SK-N-SH (cell line): ENCODE measurements at regions not wholly inside any gene's neighbourhood (a gene's known extent, or its start where the extent isn't known, plus 50 kb on each side); places are given as distances from the start of the nearest gene placed in this dataset.

ENCODE experiments used
- CTCF ChIA-PET: fragments of 300-600, 350-600 bp; formaldehyde crosslinking; extraction: SDS; loops from one replicate; lab custom pipeline; 2021; lab: Yijun Ruan, JAX
- POLR2A ChIA-PET: fragments of 350-600 bp; sonication (Branson Sonifier 250); formaldehyde crosslinking; extraction: SDS; loops from one replicate; lab custom pipeline; 2020; ENCODE audit warnings: antibody characterized with exemption, inconsistent platforms; lab: Yijun Ruan, JAX
- DNase-seq: peaks from one replicate; pipeline ENCODE4 v3.0.0; 2012
- H2AFZ ChIP-seq: fragments of 200-600 bp; sonication (generic); 2 replicates; pipeline ENCODE4 v1.8.1; 2016; ENCODE audit warnings: antibody characterized with exemption, mild to moderate bottlenecking, low read depth
- H3F3A ChIP-seq: fragments of 200-600 bp; sonication (generic); replicated peaks from 2 replicates; pipeline ENCODE3; 2016; ENCODE audit warnings: antibody characterized with exemption, mild to moderate bottlenecking; ENCODE audit not compliant: insufficient read depth
- H3K27ac ChIP-seq, 2 experiments: fragments of 200-500 bp in 1 of 2; fragments of 200-600 bp in 1 of 2; sonication (Bioruptor generic) in 1 of 2; sonication (generic), shearing (Covaris generic) in 1 of 2; 2 replicates each; pipeline versions ENCODE4 v1.5.1 to v1.6.1; 2014 to 2016; ENCODE audit warnings: low read depth in 2 of 2, inconsistent platforms in 1 of 2, low read length in 1 of 2, mild to moderate bottlenecking in 1 of 2, mixed read lengths in 1 of 2
- H3K27me3 ChIP-seq: fragments of 200-600 bp; sonication (generic), shearing (Covaris generic); 2 replicates; pipeline ENCODE4 v1.6.1; 2016; ENCODE audit warnings: mixed run types; ENCODE audit not compliant: insufficient read depth
- H3K36me3 ChIP-seq, 2 experiments: fragments of 200-500 bp in 1 of 2; fragments of 200-600 bp in 1 of 2; sonication (Bioruptor generic) in 1 of 2; sonication (generic) in 1 of 2; replicated peaks in 1 of 2; 2 replicates each; pipeline versions ENCODE3 to v1.5.1; 2014 to 2016; ENCODE audit warnings: low read length in 1 of 2, mild to moderate bottlenecking in 1 of 2; ENCODE audit not compliant: insufficient read depth in 2 of 2, control insufficient read depth in 1 of 2
- H3K4me1 ChIP-seq, 2 experiments: fragments of 200-500 bp in 1 of 2; fragments of 200-600 bp in 1 of 2; sonication (Bioruptor generic) in 1 of 2; sonication (generic), shearing (Covaris generic) in 1 of 2; 2 replicates each; pipeline versions ENCODE4 v1.5.1 to v1.6.1; 2014 to 2016; ENCODE audit warnings: low read depth in 1 of 2, low read length in 1 of 2, mixed run types in 1 of 2; ENCODE audit not compliant: insufficient read depth in 2 of 2, control insufficient read depth in 1 of 2
- H3K4me2 ChIP-seq: fragments of 200-600 bp; sonication (generic), shearing (Covaris generic); 2 replicates; pipeline ENCODE4 v1.6.1; 2017; ENCODE audit warnings: mixed run types
- H3K4me3 ChIP-seq, 2 experiments: fragments of 200-500 bp in 1 of 2; fragments of 200-600 bp in 1 of 2; sonication (Bioruptor generic) in 1 of 2; sonication (generic), shearing (Covaris generic) in 1 of 2; 2 replicates each; pipeline versions ENCODE4 v1.5.1 to v1.8.1; 2014 to 2016; ENCODE audit warnings: low read depth in 2 of 2, inconsistent platforms in 1 of 2, low read length in 1 of 2, mild to moderate bottlenecking in 1 of 2, mixed read lengths in 1 of 2, moderate library complexity in 1 of 2
- H3K79me2 ChIP-seq: fragments of 200-600 bp; sonication (generic); 2 replicates; pipeline ENCODE4 v1.8.1; 2017; ENCODE audit warnings: mild to moderate bottlenecking; ENCODE audit not compliant: insufficient read depth
- H3K9ac ChIP-seq: fragments of 200-600 bp; sonication (generic); 2 replicates; pipeline ENCODE4 v1.6.1; 2017; ENCODE audit warnings: mixed run types
- H3K9me2 ChIP-seq: fragments of 200-600 bp; sonication (generic); 2 replicates; pipeline ENCODE4 v1.6.1; 2017; ENCODE audit warnings: mixed run types
- H3K9me3 ChIP-seq: fragments of 200-600 bp; sonication (generic); 2 replicates; pipeline ENCODE4 v1.6.1; 2017; ENCODE audit warnings: mixed run types, mild to moderate bottlenecking, moderate library complexity
- H4K20me1 ChIP-seq: fragments of 200-600 bp; sonication (generic); 2 replicates; pipeline ENCODE4 v1.6.1; 2017; ENCODE audit warnings: mild to moderate bottlenecking, mixed run types; ENCODE audit not compliant: insufficient read depth
- CHD2 ChIP-seq: fragments of 150-350 bp; IDR thresholded peaks from 2 replicates; pipeline ENCODE4 v1.6.1; 2018; ENCODE audit warnings: low read length; ENCODE audit not compliant: partially characterized antibody
- EP300 ChIP-seq, 2 experiments: IDR thresholded peaks; 2 replicates each; pipeline versions ENCODE4 v1.4.0 to v1.6.1; 2012; ENCODE audit warnings: borderline replicate concordance in 1 of 2, low read depth in 1 of 2, low read length in 1 of 2
- EZH2phosphoT487 ChIP-seq: fragments of 200-600 bp; sonication (generic); IDR thresholded peaks from 2 replicates; pipeline ENCODE4 v1.6.1; 2017; ENCODE audit warnings: low read depth, mixed run types, mild to moderate bottlenecking, antibody characterized with exemption, moderate library complexity, borderline replicate concordance
- FOXJ3 ChIP-seq: sonication (generic); formaldehyde crosslinking; IDR thresholded peaks from 2 replicates; pipeline ENCODE4 v1.5.1; 2020; ENCODE audit warnings: mild to moderate bottlenecking, missing genetic modification reagents
- GABPA ChIP-seq: IDR thresholded peaks from 2 replicates; pipeline ENCODE4 v1.4.0; 2012; ENCODE audit warnings: low read depth, mild to moderate bottlenecking
- GATA2 ChIP-seq: sonication (generic); formaldehyde crosslinking; IDR thresholded peaks from 2 replicates; pipeline ENCODE4 v1.5.0; 2020; ENCODE audit warnings: mild to moderate bottlenecking, missing genetic modification reagents
- MAX ChIP-seq: IDR thresholded peaks from 2 replicates; pipeline ENCODE4 v1.4.0; 2012; ENCODE audit warnings: low read depth
- MXI1 ChIP-seq: IDR thresholded peaks from 2 replicates; pipeline ENCODE4 v1.6.1; 2012; ENCODE audit warnings: mild to moderate bottlenecking, low read depth, low read length, improper control_type of control experiment
- NFIC ChIP-seq: IDR thresholded peaks from 2 replicates; pipeline ENCODE4 v1.4.0; 2012; ENCODE audit warnings: borderline replicate concordance
- NRF1 ChIP-seq: IDR thresholded peaks from 2 replicates; pipeline ENCODE4 v1.6.1; 2012; ENCODE audit warnings: low read depth, mild to moderate bottlenecking, low read length
- POLR2AphosphoS5 ChIP-seq: IDR thresholded peaks from 2 replicates; pipeline ENCODE4 v1.6.1; 2012; ENCODE audit warnings: low read depth, low read length
- RAD21 ChIP-seq: IDR thresholded peaks from 2 replicates; pipeline ENCODE4 v1.6.1; 2012; ENCODE audit warnings: mild to moderate bottlenecking, low read length
- RCOR1 ChIP-seq: fragments of 150-350 bp; IDR thresholded peaks from 2 replicates; pipeline ENCODE4 v1.6.1; 2017; ENCODE audit warnings: antibody characterized with exemption, low read length
- REST ChIP-seq: IDR thresholded peaks from 2 replicates; pipeline ENCODE4 v1.6.1; 2012; ENCODE audit warnings: mild to moderate bottlenecking, low read depth, low read length, moderate library complexity
- RXRA ChIP-seq: IDR thresholded peaks from 2 replicates; pipeline ENCODE4 v1.4.0; 2012; ENCODE audit warnings: low read depth, mild to moderate bottlenecking, borderline replicate concordance
- SIN3A ChIP-seq: IDR thresholded peaks from 2 replicates; pipeline ENCODE4 v1.6.1; 2012; ENCODE audit warnings: low read depth, mild to moderate bottlenecking, low read length, moderate library complexity, borderline replicate concordance
- SMC3 ChIP-seq: IDR thresholded peaks from 2 replicates; pipeline ENCODE4 v1.6.1; 2012; ENCODE audit warnings: low read depth, low read length, improper control_type of control experiment
- USF1 ChIP-seq: IDR thresholded peaks from 2 replicates; pipeline ENCODE4 v1.4.0; 2012; ENCODE audit warnings: low read depth, borderline replicate concordance
- YY1 ChIP-seq: IDR thresholded peaks from 2 replicates; pipeline ENCODE4 v1.4.0; 2012; ENCODE audit warnings: low read depth, mild to moderate bottlenecking
- WGBS: methylation state at CpG from one replicate; pipeline ENCODE4 v1.1.6; 2017; ENCODE audit warnings: low lambda C conversion rate; 5-methylcytosine and 5-hydroxymethylcytosine counted together
- TF ChIP-seq, protein P1 (sequence below): IDR thresholded peaks from 2 replicates; pipeline ENCODE4; 2012

- POLR2A ChIA-PET, result no interaction called here
- Histone ChIP-seq H3K4me2 (no peak overlapping the region), H2AFZ (no peak overlapping the region), H3K4me3 (no peak overlapping the region), H3K4me1 (no peaks in the 10 kb centered on the region), H3K36me3 (no peaks in the 10 kb centered on the region), H3K9ac (no peak overlapping the region), H3K27ac (no peak overlapping the region), H3K9me2 (no peaks in the 10 kb centered on the region), H3K9me3 (no peaks in the 10 kb centered on the region), H4K20me1 (no peaks in the 10 kb centered on the region), H3K79me2 (no peaks in the 10 kb centered on the region), H3K27me3 (no peaks in the 10 kb centered on the region), H3F3A (no peaks in the 10 kb centered on the region)
- 39% methylated on average over 2 of the region's 2 CpGs for WGBS
- TF ChIP-seq NRF1, result no peak
- TF ChIP-seq CHD2, result no peak
- no peak for TF ChIP-seq SMC3
- no peak for TF ChIP-seq MAX
- TF ChIP-seq USF1, result no peak
- TF ChIP-seq RXRA, result no peak
- TF ChIP-seq GABPA, result no peak
- no peak for TF ChIP-seq FOXJ3 (CRISPR knock-in tag)
- TF ChIP-seq NFIC, result no peak
- TF ChIP-seq EZH2phosphoT487, result no peak
- TF ChIP-seq EP300 (IDR thresholded peaks at IDR 0.05; ENCODE audit: borderline replicate concordance in 1 of 2, low read depth in 1 of 2, low read length in 1 of 2), result no peak
- TF ChIP-seq YY1, result no peak
- no peak for TF ChIP-seq RCOR1
- no peak for TF ChIP-seq POLR2AphosphoS5
- TF ChIP-seq REST, result no peak
- no peak for TF ChIP-seq GATA2 (CRISPR knock-in tag)
- no peak for TF ChIP-seq MXI1
- TF ChIP-seq SIN3A, result no peak
- no peak for TF ChIP-seq RAD21
- TF ChIP-seq, protein P1, sequence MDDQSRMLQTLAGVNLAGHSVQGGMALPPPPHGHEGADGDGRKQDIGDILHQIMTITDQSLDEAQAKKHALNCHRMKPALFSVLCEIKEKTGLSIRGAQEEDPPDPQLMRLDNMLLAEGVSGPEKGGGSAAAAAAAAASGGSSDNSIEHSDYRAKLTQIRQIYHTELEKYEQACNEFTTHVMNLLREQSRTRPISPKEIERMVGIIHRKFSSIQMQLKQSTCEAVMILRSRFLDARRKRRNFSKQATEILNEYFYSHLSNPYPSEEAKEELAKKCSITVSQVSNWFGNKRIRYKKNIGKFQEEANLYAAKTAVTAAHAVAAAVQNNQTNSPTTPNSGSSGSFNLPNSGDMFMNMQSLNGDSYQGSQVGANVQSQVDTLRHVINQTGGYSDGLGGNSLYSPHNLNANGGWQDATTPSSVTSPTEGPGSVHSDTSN, result no peak
- DNase-seq, result no peak
- CTCF ChIA-PET, result no interaction called here
Measured at GRCh38 chr1:101331794-101332193, 95.0 kb downstream of the S1PR1 start.
